ENCODE measurements at regions not wholly inside any gene's neighbourhood (a gene's known extent, or its start where the extent isn't known, plus 50 kb on each side); places are given as distances from the start of the nearest gene placed in this dataset.
A peak's percentile ranks its signal among the peaks of the same experiment; 100 is the strongest.
"Not testable (repeated sequence)": the region's sequence is repeated elsewhere in the genome, so short reads cannot be mapped to it uniquely, and the experiment has no call there.

DNA sequence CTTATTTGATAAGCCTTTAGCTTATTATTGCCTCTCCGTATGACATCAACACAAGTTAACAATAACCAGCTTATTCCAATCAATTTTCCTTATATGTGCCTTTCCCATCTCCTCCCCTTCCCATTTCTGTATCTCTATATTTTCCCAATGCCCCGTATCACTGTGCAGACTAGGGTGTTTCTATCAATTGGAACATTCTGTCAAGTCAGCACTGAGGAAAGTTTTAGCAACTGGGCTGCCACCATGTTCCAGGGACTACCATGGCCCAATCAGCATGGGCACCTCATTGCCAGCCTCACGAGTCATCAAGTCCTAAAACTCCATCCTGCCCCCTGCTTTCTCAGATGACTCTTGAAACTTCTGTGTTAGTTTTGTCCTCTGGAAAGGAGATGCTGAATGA, 973.1 kb upstream of the CNTN5 start:
- no peak for DNase-seq (ENCODE audit: low spot score)

DNA sequence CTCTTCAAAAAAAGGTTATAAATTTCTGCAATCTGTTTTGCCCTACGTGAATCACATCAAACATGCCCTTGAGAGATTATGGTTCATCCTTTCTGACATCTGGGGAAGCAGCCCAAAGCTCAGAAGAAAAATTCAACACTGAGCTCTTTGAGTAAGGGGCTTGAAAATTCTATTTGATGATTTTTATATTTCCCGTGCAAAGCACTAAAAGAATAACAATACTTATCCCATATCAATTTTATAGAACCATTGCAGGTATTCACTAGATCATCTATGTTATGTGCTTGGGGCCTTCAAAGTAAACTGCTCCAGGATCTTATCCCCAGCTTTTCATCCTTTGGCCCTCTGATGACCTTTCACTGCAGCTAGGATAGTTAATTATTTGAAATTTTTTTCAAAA, 966.9 kb upstream of the CNTN5 start:
- no peak for DNase-seq (ENCODE audit: low spot score)

GRCh38 chr11:98056945-98057344, 963.8 kb upstream of the CNTN5 start:
- peak; percentile 2 for DNase-seq (ENCODE audit: low spot score)

DNA sequence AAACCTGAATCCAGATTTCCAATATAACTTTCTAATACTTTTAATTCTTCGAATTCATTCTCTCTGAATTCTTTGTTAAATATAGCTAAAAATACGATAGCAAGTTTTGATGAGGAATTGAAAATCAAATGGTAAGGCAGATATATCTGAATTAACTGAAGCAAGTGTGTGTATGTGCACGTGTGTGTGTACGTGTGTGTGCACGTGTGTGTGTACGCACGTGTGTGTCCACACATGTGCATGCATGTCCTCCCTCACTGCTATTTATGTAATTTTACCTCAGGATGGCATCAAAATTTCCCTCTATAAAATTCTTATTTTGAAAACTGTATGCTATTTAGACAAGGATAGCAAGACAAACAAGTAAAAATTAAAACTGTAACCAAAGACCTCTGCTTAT, 961.3 kb upstream of the CNTN5 start:
- no peak for DNase-seq (ENCODE audit: low spot score)

DNA sequence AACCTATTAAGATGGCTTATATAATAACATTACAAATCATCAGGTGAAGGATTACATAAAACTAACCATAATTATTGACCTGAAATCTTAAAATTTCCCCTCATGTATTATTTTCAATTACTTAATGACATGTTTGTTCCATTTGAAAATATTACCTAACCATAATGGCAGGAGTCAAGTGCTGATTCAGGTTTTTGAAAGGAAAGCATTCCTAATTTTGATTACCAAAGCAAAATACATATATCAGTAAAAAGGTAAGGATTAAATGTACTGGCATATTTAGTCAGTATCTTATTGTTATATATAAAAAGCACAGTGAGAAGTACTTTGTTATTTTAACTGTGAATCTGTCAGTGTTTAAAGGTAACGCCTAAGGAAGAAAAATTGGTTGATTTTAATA, 960.0 kb upstream of the CNTN5 start:
- no peak for DNase-seq (ENCODE audit: low spot score)

- DNase-seq (ENCODE audit: low spot score) = no peak
Observed at GRCh38 chr11:98061858-98062257, 958.9 kb upstream of the CNTN5 start.

DNA sequence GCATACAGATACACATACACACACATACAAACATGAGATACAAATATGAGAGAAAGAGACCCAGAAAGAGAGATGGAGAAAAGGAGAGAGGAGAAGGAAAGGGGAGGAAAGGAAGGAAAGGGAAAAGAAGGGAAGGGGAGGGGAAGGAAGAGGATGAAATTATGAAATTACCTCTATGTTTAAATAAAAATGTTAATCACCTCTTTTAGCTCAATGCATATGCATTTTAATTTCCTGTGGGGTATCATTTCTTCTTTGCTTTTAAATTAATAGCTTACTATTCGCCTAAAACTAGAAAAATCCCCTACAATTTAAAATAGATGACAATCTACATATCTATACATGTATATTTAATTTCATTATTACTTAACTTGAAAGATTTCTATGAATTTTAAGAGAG, 958.0 kb upstream of the CNTN5 start:
- no peak for DNase-seq (ENCODE audit: low spot score)

DNA sequence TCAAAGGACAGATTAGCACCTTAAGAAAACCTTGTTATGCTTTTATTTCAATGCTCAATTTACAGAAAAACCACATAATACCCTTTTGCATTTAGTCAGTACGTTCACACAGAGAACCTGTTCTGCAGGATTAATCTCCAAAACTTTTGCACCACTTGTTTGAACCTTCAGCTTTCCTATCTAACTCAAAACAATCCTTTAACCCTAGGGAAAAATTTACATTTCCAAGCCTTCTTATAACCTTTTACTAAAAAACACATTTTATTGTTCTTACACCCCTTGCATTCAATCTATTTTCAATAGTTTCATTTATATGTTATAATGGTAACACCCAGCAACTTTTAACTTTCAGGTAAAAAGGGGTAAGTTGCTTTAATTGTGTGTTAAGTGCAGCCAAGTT, 952.5 kb upstream of the CNTN5 start:
- no peak for DNase-seq (ENCODE audit: low spot score)

DNA sequence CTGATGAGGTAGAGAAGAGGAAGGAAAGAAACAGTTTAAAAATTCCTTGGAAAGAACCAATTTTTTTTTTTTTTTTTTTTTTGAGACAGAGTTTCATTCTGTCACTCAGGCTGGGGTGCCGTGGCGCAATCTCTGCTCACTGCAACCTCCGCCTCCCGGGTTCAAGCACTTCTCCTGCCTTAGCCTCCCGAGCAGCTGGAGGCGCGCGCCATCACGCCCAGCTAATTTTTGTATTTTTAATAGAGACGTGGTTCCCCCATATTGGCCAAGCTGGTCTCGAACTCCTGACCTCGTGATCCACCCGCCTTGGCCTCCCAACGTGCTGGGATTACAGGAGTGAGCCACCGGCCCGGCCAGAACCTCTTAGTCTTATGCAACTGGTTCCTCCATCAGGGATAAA, 951.6 kb upstream of the CNTN5 start:
- DNase-seq (ENCODE audit: low spot score) = not testable (repeated sequence)

GRCh38 chr11:98069861-98070260, 950.9 kb upstream of the CNTN5 start:
- no peak for DNase-seq (ENCODE audit: low spot score)

GRCh38 chr11:98090861-98091505, 929.8 kb upstream of the CNTN5 start:
- DNase-seq (ENCODE audit: low spot score) = no peak

DNA sequence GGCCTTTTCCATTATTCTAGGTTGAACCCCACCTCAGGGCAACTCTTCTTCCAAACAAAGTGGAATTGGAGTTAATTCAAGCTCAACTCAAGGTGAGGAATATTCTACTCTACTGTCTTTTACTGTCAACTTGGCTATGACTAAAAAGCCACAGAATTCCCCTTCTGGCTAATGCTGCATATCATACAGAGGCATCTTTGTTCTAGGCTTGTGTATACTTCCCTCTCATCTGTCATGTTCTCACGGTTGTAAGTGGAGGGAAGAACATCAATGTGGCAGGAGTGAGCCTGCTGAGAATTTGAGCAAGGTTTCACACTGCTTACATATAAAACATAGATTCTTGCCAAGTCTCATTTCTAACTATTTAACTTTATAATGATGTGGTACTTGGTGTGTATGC, 921.4 kb upstream of the CNTN5 start:
- no peak for DNase-seq (ENCODE audit: low spot score)

DNA sequence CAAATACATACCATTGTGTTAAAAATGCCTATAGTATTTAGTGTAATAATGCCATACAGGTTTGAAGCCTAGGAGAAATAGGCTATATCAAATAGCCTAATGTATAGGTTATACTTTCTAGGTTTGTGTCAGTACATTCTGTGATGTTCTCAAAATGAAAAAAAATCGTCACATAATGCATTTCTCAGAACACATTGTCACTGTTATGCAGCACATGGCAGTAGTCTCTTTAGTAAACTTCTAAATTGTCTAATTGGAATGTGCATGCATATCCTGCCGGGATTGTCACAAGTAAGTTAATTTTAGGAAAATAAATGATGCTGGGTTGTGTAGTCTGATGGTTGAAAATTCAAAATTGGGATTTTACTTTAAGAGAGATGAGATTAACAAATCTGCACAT, 920.1 kb upstream of the CNTN5 start:
- DNase-seq (ENCODE audit: low spot score) = no peak

- DNase-seq (ENCODE audit: low spot score) = no peak
Observed at GRCh38 chr11:98101329-98101728, 919.4 kb upstream of the CNTN5 start.

- DNase-seq (ENCODE audit: low spot score) = no peak
Observed at GRCh38 chr11:98104249-98104648, 916.5 kb upstream of the CNTN5 start.

- no peak for DNase-seq (ENCODE audit: low spot score)
Observed at GRCh38 chr11:98107736-98108135, 913.0 kb upstream of the CNTN5 start.

GRCh38 chr11:98110030-98110429, 910.7 kb upstream of the CNTN5 start:
- no peak for DNase-seq (ENCODE audit: low spot score)

DNA sequence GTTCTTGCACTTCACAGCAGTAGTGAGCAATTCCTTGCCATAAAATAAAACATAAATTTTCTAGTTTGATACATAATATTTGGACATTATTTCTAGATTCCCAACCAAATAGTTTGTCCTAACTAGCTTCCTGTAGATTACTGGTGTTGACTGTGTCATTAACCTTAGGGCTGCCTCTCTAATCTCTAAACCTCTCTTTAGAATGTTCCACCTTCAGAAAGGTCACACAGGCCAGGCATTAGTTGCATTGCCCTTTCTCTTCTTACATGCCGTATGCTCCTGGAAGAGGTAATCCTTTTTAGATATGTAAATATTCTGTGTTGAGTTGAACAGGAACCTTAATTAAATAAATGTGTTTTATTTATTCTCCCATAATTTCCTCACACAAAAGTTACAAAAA, 904.9 kb upstream of the CNTN5 start:
- no peak for DNase-seq (ENCODE audit: low spot score)

DNA sequence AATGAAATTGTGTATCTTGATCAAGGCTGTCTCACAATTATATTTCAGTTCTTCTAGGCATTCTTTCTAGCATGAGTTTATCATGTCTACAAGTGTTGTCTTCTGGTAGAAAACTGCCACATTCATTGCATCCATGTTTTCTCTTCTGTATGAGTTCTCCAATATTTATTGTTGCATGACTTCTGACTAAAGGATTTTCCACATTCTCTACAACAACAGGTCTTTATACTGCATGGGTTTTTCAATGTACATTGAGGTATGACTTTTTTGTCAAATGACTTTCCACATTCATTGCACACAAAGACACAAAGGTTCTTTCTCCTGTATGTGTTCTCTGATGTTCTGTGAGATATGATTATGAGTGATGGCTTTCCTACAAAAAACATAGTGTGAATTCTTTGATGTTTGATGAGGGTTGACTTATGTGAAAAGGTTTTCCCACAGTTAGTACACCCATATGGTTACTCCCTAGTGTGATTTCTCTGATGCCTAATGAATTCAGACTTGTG, 890.6 kb upstream of the CNTN5 start:
- no peak for DNase-seq (ENCODE audit: low spot score)

DNA sequence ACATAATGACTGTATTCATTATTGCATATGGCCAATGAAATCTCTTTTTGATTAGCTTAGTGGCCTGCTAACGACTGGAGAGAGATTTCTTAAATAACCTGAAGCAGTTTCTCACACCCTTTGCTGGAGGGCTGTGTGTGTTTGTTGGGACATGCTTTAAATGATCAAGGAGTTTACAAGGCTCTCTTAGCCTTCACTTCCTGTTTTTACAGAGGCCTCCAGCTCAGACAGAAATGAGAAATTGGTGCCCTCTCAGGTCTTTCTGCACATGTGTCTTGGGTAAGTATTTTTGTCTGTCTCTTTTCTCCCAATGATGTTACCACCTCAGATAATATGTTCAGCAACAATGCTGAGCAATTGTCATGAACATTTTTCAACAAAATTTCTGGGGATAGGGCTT, 884.4 kb upstream of the CNTN5 start:
- DNase-seq (ENCODE audit: low spot score) = no peak

DNA sequence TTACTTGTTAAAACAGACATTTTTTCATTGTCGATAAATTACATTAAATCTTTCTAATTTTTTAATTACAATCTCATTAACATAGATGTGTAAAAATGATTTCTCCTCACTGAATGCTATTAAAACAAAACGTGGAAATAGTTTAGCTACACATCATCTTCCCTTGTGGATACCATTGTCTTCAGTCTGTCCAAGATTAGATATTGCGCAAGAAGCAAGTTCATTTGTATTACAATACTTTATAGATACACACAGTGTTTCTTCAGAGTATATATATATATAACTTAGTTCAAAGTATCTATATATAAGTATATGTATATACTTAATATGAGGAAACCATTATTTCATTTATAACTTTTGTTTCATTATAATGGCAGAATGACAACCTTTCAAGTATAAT, 883.3 kb upstream of the CNTN5 start:
- DNase-seq (ENCODE audit: low spot score) = no peak

GRCh38 chr11:98143661-98144060, 877.1 kb upstream of the CNTN5 start:
- DNase-seq (ENCODE audit: low spot score) = no peak

DNA sequence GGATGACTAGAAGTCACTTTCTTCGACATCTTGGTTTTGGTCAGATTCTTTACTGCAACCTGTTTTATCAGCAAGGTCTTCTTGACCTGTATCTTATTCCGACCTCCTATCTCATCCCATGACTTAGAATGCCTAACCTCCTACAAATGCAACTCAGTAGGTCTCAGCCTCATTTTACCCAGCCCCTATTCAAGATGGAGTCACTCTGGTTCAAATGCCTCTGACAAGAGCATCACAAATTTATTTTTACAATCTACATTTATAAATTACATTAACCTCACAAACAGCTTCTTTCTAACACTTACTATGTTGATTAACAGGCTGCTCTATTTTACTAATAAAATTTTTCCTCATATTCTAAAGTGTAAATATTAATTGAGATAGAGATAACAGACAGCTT, 867.0 kb upstream of the CNTN5 start:
- DNase-seq (ENCODE audit: low spot score) = no peak

- no peak for DNase-seq (ENCODE audit: low spot score)
Observed at GRCh38 chr11:98155696-98156095, 865.1 kb upstream of the CNTN5 start.

- DNase-seq (ENCODE audit: low spot score) = no peak
Observed at GRCh38 chr11:98177925-98178324, 842.8 kb upstream of the CNTN5 start.

All from hematopoietic multipotent progenitor cell treated with erythropoietin and hydrocortisone succinate and interleukin-3 and kit ligand, for 15 days (in vitro differentiated cells).